GM18907 (cell line): ENCODE measurements at regions not wholly inside any gene's neighbourhood (a gene's known extent, or its start where the extent isn't known, plus 50 kb on each side); places are given as distances from the start of the nearest gene placed in this dataset.
"Not testable (repeated sequence)": the region's sequence is repeated elsewhere in the genome, so short reads cannot be mapped to it uniquely, and the experiment has no call there.

Experiments
- ATAC-seq: cut with Tn5 transposase; IDR thresholded peaks from one replicate; pipeline ENCODE4 v1.9.1; 2021; ENCODE audit warnings: mild to moderate bottlenecking, moderate library complexity; ENCODE audit not compliant: unreplicated experiment

GRCh38 chr1:222470252-222470805 lies 77.6 kb downstream of the HHIPL2 start:
- ATAC-seq: not testable (repeated sequence)

DNA sequence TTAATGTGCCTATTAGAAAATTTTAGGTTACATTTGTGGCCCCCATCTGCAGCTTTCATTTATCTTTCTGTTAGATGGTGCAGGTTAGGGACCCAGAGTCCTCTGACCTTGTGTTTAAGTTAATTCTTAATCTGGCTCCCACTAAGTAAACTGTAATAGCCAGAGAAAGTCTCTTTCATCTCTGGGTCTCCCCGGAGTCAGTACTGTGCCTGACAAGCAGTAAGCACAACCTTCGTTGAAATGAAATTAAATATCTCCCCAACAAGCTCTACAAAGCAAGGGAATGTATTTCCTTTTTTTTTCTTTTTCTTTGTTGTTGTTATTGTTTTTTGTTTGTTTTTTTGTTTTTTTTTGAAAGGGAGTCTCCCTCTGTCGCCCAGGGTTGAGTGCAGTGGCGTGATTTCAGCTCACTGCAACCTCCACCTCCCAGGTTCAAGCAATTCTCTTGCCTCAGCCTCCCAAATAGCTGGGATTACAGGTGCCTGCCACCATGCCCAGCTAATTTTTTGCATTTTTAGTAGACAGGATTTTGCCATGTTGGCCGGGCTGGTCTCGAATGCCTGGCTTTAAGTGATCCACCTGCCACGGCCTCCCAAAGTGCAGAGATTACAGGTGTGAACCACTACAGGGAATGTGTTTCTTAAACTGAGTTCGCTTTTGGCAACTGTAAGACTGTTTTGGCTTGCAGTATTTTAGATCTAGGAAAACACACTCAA lies 81.6 kb downstream of the HHIPL2 start:
- ATAC-seq: peak; percentile 26

DNA sequence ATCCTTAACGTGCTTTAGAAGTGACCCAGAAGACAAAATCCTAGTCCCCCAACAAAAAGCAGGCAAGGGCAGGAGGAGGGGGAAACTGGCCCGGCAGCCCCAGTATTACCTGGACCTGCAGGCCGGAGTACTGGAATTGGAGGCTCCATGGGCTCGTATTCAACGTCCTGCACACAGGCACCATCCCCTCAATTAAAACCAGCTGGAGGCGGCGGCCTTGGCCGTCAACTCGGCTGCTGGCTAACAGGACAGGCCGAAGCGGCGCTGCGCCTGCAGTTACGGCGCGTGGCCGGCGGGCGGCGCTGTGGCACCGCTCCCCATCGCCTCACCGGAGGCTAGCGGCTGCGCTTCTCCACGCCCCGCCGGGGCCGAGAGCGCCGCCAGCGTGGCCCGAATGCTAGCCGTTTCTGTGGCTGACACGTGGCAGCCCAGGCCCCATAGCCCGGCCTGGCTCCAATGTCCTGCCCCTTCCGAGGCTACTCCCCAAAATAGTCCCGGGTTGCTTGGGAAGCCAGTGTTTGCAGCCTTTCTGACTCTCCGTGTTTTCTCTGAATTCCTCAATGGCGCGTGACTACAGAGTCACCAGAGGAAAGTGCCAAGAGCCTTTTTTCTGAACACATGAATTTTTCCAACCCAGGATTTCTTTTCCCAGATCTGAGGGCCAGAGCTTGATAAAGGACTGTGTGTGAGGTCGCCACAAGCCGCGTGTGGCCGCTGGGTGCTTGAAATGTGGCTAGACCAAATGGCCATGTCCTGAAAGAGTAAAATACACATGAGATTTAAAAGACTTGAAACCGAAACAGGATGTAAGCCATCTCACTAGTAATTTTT lies 82.5 kb downstream of the HHIPL2 start:
- peak; percentile 90 for ATAC-seq

GRCh38 chr1:222464841-222465210 lies 83.1 kb downstream of the HHIPL2 start:
- ATAC-seq: peak; percentile 31

GRCh38 chr1:222463059-222463730 lies 84.7 kb downstream of the HHIPL2 start:
- no peak for ATAC-seq

- ATAC-seq: no peak
Measured at GRCh38 chr1:222462601-222463000, 85.3 kb downstream of the HHIPL2 start.

- no peak for ATAC-seq
Measured at GRCh38 chr1:222461941-222462340, 86.0 kb downstream of the HHIPL2 start.

DNA sequence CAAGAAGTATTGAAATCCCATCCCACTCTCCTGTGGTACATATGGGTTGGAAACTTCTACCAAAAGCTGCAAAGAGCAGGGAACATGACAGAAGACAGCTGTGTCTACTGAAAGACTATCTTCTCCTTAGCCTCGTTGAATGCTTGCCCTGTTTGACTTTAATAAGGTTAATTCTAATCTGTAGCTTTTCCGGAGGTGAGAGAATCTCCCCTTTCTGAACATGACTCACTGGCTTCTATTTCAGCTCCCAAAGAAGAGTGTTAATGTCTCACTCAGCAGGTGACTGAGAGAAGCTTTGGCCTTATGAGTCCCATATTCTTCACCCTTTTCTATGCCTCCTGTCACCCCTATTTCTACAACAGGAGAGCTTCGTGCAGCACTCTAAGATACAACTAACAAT lies 88.3 kb downstream of the HHIPL2 start:
- ATAC-seq: no peak

- ATAC-seq: no peak
Measured at GRCh38 chr1:222457513-222457912, 90.4 kb downstream of the HHIPL2 start.

DNA sequence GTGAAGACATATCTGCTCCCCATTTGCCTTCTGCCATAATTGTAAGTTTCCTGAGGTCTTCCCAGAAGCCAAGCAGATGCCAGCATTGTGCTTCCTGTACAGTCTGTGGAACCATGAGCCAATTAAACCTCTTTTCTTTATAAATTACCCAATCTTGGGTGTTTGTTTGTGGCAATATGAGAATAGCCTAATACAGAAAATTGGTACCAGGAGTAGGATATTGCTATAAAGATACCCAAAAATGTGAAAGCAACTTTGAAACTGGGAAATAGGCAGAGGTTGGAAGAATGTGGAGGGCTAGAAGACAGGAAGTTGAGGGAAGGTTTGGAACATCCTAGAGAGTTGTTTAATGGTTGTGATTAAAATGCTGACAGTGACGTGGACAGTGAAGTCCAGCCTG lies 90.8 kb downstream of the HHIPL2 start:
- ATAC-seq: no peak

GRCh38 chr1:222455188-222455879 lies 92.6 kb downstream of the HHIPL2 start:
- peak; percentile 97 for ATAC-seq

DNA sequence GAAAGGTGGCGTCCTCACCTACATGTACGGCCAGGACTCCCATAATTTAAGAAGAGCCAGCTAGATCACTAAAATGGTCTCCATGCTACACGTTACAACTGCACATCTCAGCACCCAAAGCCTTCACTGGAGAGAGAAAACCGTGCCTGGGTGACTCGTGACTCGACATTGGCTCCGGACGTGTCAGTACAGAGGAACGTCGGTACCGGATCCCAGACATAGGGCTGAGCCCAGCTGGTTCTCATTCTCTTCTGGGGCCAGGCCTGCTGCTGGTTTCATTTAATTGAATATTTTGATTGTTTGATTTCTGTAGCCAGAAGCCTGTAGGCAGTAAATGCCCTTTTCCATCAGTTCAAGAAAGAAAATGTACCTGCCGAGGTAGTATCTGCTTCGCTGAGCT lies 93.1 kb downstream of the HHIPL2 start:
- peak; percentile 20 for ATAC-seq

DNA sequence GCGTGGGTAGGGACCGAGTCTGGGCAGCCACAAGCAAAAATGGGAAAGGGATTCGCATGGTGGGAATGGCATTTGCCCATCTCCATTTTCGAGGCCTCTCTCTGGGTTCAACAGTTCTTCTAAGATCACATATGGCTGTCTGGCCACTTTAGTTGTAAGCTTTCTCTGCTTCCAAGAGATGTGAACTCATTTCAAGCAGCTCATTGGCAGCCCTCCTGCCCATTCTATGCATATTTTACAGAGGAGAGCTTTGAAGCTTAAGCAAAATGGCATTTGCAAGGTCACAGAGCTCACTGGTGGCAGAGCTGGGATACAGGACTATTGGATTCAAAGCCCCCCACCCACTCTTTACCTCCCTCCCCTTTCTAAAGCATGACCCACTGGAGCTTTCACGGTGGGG lies 93.7 kb downstream of the HHIPL2 start:
- no peak for ATAC-seq

DNA sequence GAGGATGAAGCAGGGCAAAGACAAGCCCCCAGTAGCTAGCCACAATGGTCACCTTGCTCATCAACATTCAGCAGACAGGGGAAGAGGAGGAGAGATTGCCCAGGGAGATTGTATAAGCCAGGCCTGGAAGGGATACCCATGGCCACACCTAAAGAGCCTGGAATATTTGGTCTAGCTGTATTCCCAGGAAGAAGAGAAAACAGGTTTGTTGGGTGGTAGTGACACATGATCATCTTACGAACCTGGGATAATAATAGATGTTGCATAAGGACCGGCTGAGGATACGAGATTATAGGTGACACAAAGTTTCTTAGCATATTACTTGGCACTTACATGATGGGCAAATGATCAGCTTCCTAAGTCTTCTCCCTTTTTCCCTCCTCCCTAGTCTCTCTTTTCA lies 95.9 kb downstream of the HHIPL2 start:
- ATAC-seq: no peak

DNA sequence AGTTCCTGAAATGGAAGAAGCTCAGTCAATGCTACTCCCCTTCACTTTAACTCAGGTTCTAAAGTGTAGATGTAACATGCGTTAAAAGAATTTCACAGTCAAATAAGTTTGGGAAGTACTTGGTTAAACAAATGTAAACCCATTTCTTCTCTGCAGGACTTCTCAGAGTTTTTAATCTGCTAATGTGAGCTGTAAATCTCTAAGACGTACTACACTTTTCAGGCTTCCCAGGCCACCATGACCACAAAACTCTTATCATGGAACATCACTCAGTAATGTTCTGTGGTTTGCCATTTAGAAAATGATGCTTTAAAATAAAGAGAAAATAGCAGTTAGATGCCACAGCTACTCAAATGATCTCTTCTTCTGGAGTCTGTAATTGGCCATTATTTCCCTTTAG lies 104.3 kb downstream of the HHIPL2 start:
- ATAC-seq: no peak

DNA sequence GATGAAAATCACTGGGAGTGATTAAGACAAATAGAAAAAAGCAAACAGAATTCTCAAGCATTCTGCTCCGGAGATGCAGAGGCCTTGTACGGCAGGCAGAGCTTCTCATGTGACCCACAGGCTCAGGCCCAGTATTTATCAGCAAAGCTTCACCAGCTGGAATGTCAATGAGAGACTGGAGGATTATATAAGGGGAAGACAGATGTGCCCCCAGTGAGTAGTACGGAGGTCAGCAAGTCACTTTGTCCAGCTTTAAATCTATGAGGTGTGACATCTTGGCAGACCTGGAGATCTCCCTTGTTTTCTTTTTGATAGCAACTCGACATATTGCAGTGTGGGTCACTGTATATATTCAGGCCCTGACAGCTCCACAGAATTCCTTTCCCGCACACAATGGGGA lies 106.8 kb downstream of the HHIPL2 start:
- ATAC-seq: no peak

- no peak for ATAC-seq
Measured at GRCh38 chr1:222424826-222425225, 123.1 kb downstream of the HHIPL2 start.

- no peak for ATAC-seq
Measured at GRCh38 chr1:222421380-222421779, 126.5 kb downstream of the HHIPL2 start.

DNA sequence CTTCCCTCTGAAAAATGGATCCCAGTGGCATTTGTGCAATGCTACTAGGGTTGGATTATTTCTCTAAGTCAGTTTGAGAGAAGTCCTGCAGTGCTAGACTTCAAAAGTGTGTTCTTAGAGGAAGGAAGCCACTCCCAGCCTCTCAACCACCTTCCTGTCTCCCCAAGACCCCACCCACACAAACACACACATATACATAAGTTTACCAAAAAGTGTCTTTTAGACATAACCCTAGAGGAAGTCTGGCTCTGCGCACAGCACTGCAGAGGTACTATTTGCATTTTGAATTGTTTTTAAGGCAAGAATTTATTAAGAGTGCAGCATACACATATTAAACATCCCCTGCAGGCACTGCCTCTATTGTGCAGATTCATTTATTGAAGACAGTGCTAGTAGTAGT lies 127.3 kb downstream of the HHIPL2 start:
- ATAC-seq: no peak

GRCh38 chr1:222418654-222419053 lies 129.2 kb downstream of the HHIPL2 start:
- ATAC-seq: no peak

DNA sequence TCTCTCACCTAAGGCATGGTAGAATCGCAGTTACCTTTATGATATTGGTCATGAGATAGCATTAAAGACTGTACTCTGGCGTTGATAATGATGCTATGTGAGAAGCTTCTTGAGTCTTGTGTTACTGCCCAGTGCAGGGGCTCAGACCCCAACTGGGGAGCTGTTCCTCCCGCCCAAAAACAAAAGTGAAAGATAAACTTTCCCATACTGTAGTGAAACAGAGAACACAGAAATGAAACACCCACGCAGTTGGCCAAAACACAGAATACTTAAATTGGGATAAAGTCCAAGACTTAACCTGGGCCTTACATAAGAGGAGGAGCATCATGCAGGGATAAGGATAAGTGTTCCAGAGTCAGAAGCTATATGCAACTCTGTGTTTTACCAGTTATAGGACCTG lies 130.6 kb downstream of the HHIPL2 start:
- ATAC-seq: no peak
